ENCODE measurements at regions not wholly inside any gene's neighbourhood (a gene's known extent, or its start where the extent isn't known, plus 50 kb on each side); places are given as distances from the start of the nearest gene placed in this dataset.

DNA sequence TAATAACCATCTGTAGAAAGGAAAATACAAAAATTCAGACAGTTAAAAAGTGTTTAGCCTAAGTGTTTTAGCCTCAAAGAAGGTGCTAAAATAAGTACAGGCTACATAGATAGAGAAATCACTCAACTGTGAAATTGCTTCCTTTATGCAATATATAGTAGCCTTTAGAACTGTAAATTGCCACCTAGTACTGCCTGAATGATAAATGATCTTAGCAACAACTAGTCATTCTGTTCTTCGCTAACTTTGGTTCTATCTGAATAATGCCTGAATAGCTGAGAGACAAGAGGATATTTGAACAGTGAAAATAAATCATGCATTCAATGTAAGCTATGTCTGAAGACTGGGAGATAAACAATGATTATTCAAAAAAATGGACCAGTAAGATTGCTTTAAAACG lies 603.3 kb upstream of the PTCHD4 start:
- H3K4me3 ChIP-seq (ENCODE audit: low read length), result no peak overlapping the region

DNA sequence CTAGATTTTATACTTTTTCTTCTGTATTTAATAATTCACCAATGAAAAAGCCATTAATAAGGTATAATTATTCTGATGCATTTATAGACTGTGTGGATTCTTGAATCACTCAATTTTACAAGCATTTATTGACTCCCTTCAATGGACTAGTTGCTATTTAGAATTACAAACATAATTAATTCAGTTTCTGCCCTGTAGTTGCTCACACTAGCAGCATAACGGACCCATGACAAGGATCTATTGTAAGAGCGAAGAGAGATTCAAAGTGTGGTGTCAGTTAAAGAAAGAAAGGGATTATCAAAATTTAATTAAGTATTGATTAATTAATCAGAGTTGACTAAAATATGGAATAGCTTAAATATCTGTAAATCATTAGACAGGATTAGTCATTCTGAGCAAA lies 602.6 kb upstream of the PTCHD4 start:
- H3K4me3 ChIP-seq (ENCODE audit: low read length), result no peak overlapping the region
- no peaks in the 10 kb centered on the region for H3K36me3 ChIP-seq (ENCODE audit: control insufficient read depth, insufficient read depth, low read length)
- no peak overlapping the region for H3K9ac ChIP-seq (ENCODE audit: low read length)
- H3K27me3 ChIP-seq (ENCODE audit: control insufficient read depth, insufficient read depth, low read length), result no peaks in the 10 kb centered on the region
- H3K27ac ChIP-seq (ENCODE audit: low read depth, low read length), result no peak overlapping the region
- no peaks in the 10 kb centered on the region for H3K4me1 ChIP-seq (ENCODE audit: control insufficient read depth, insufficient read depth, low read length)

More for the DNA sequence above, 603.3 kb upstream of the PTCHD4 start:
- no peaks in the 10 kb centered on the region for H3K27me3 ChIP-seq (ENCODE audit: control insufficient read depth, insufficient read depth, low read length)
- H3K27ac ChIP-seq (ENCODE audit: low read depth, low read length), result no peak overlapping the region
- no peaks in the 10 kb centered on the region for H3K4me1 ChIP-seq (ENCODE audit: control insufficient read depth, insufficient read depth, low read length)
- H3K36me3 ChIP-seq (ENCODE audit: control insufficient read depth, insufficient read depth, low read length), result no peaks in the 10 kb centered on the region
- H3K9ac ChIP-seq (ENCODE audit: low read length), result no peak overlapping the region

GRCh38 chr6:48706310-48706709 lies 595.3 kb upstream of the PTCHD4 start:
- Histone ChIP-seq H3K27me3 (ENCODE audit: control insufficient read depth, insufficient read depth, low read length) (no peaks in the 10 kb centered on the region), H3K9ac (ENCODE audit: low read length) (no peak overlapping the region), H3K36me3 (ENCODE audit: control insufficient read depth, insufficient read depth, low read length) (no peaks in the 10 kb centered on the region), H3K27ac (ENCODE audit: low read depth, low read length) (no peak overlapping the region), H3K4me1 (ENCODE audit: control insufficient read depth, insufficient read depth, low read length) (no peaks in the 10 kb centered on the region), H3K4me3 (ENCODE audit: low read length) (no peak overlapping the region)

- no peaks in the 10 kb centered on the region for H3K36me3 ChIP-seq (ENCODE audit: control insufficient read depth, insufficient read depth, low read length)
- H3K4me1 ChIP-seq (ENCODE audit: control insufficient read depth, insufficient read depth, low read length), result no peaks in the 10 kb centered on the region
- no peak overlapping the region for H3K4me3 ChIP-seq (ENCODE audit: low read length)
- no peaks in the 10 kb centered on the region for H3K27me3 ChIP-seq (ENCODE audit: control insufficient read depth, insufficient read depth, low read length)
- no peak overlapping the region for H3K9ac ChIP-seq (ENCODE audit: low read length)
- no peak overlapping the region for H3K27ac ChIP-seq (ENCODE audit: low read depth, low read length)
These were observed 590.6 kb upstream of the PTCHD4 start for GRCh38 chr6:48701572-48701971.

DNA sequence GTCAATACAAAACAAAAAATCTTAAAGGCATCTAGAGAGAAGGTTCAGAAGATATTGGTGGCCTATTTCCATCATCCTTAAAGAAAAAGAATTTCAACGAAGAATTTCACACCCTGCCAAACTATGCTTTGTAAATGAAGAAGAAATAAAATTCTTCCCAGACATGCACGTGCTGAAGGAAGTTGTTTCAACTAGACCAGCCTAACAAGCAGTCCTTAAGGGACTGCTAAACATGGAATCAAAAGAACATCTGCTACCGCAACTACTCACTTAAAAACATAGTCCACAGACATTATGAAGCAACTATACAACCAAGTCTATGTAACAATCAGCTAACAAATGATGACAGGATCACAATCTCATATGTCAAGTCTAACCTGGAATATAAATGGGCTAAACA lies 584.9 kb upstream of the PTCHD4 start:
- Histone ChIP-seq H3K27ac (ENCODE audit: low read depth, low read length) (no peak overlapping the region), H3K36me3 (ENCODE audit: control insufficient read depth, insufficient read depth, low read length) (no peaks in the 10 kb centered on the region), H3K9ac (ENCODE audit: low read length) (no peak overlapping the region), H3K4me1 (ENCODE audit: control insufficient read depth, insufficient read depth, low read length) (no peaks in the 10 kb centered on the region), H3K27me3 (ENCODE audit: control insufficient read depth, insufficient read depth, low read length) (no peaks in the 10 kb centered on the region), H3K4me3 (ENCODE audit: low read length) (no peak overlapping the region)

- no peak overlapping the region for H3K4me3 ChIP-seq (ENCODE audit: low read length)
- H3K36me3 ChIP-seq (ENCODE audit: control insufficient read depth, insufficient read depth, low read length), result no peaks in the 10 kb centered on the region
- no peak overlapping the region for H3K27ac ChIP-seq (ENCODE audit: low read depth, low read length)
- H3K4me1 ChIP-seq (ENCODE audit: control insufficient read depth, insufficient read depth, low read length), result no peaks in the 10 kb centered on the region
- H3K9ac ChIP-seq (ENCODE audit: low read length), result no peak overlapping the region
- H3K27me3 ChIP-seq (ENCODE audit: control insufficient read depth, insufficient read depth, low read length), result no peaks in the 10 kb centered on the region
These were observed 580.4 kb upstream of the PTCHD4 start for GRCh38 chr6:48691420-48691819.

- H3K4me3 ChIP-seq (ENCODE audit: low read length), result no peak overlapping the region
- no peak overlapping the region for H3K27ac ChIP-seq (ENCODE audit: low read depth, low read length)
- H3K4me1 ChIP-seq (ENCODE audit: control insufficient read depth, insufficient read depth, low read length), result no peaks in the 10 kb centered on the region
- no peaks in the 10 kb centered on the region for H3K27me3 ChIP-seq (ENCODE audit: control insufficient read depth, insufficient read depth, low read length)
- H3K9ac ChIP-seq (ENCODE audit: low read length), result no peak overlapping the region
- no peaks in the 10 kb centered on the region for H3K36me3 ChIP-seq (ENCODE audit: control insufficient read depth, insufficient read depth, low read length)
These were observed 578.5 kb upstream of the PTCHD4 start for GRCh38 chr6:48689498-48689897.

GRCh38 chr6:48678390-48678789 lies 567.4 kb upstream of the PTCHD4 start:
- H3K27ac ChIP-seq (ENCODE audit: low read depth, low read length), result no peak overlapping the region
- no peaks in the 10 kb centered on the region for H3K36me3 ChIP-seq (ENCODE audit: control insufficient read depth, insufficient read depth, low read length)
- no peak overlapping the region for H3K9ac ChIP-seq (ENCODE audit: low read length)
- no peak overlapping the region for H3K4me3 ChIP-seq (ENCODE audit: low read length)
- H3K4me1 ChIP-seq (ENCODE audit: control insufficient read depth, insufficient read depth, low read length), result no peaks in the 10 kb centered on the region
- no peaks in the 10 kb centered on the region for H3K27me3 ChIP-seq (ENCODE audit: control insufficient read depth, insufficient read depth, low read length)

DNA sequence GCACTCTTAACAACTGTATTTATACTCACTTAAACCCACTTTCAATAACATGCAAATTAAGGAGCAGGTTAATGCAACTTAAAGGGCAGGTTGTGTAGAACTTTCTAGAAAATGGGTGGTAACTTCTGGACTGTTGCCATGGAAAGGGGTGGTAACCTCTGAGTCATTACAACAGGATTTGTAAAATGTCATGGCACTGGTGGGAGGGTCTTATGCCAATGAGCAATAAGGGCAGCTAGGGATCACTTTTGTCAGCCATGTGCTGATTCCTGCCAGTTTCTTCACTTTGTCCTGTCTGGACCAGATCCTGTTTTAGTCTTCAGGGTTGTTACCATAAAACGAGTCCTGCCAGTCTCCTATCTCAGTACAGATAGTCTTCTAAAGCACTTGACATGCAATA lies 560.5 kb upstream of the PTCHD4 start:
- H3K4me1 ChIP-seq (ENCODE audit: control insufficient read depth, insufficient read depth, low read length), result no peaks in the 10 kb centered on the region
- H3K27ac ChIP-seq (ENCODE audit: low read depth, low read length), result no peak overlapping the region
- H3K27me3 ChIP-seq (ENCODE audit: control insufficient read depth, insufficient read depth, low read length), result no peaks in the 10 kb centered on the region
- no peak overlapping the region for H3K9ac ChIP-seq (ENCODE audit: low read length)
- no peaks in the 10 kb centered on the region for H3K36me3 ChIP-seq (ENCODE audit: control insufficient read depth, insufficient read depth, low read length)
- no peak overlapping the region for H3K4me3 ChIP-seq (ENCODE audit: low read length)

DNA sequence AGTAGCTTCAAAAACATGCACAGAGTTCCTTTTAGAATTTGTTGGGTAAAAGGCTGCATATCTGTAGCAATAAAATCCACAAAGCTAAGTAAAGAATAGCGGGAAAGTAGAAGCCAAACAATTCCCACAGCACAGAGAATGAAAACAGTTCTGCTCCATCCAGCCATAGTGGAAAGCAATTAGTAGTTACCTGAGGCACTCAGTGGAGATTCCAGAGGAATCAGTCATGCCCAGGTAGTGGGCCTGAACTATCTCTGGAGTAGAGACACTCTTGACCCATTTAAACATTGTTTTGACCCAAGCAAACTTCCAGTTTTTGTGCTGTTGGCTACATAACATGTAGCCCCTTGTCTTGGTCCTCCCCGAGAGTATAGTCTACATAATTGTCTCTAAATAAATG lies 559.5 kb upstream of the PTCHD4 start:
- H3K4me1 ChIP-seq (ENCODE audit: control insufficient read depth, insufficient read depth, low read length), result no peaks in the 10 kb centered on the region
- no peak overlapping the region for H3K27ac ChIP-seq (ENCODE audit: low read depth, low read length)
- no peaks in the 10 kb centered on the region for H3K27me3 ChIP-seq (ENCODE audit: control insufficient read depth, insufficient read depth, low read length)
- H3K36me3 ChIP-seq (ENCODE audit: control insufficient read depth, insufficient read depth, low read length), result no peaks in the 10 kb centered on the region
- no peak overlapping the region for H3K9ac ChIP-seq (ENCODE audit: low read length)
- H3K4me3 ChIP-seq (ENCODE audit: low read length), result no peak overlapping the region

GRCh38 chr6:48667797-48668196 lies 556.8 kb upstream of the PTCHD4 start:
- Histone ChIP-seq H3K9ac (ENCODE audit: low read length) (no peak overlapping the region), H3K36me3 (ENCODE audit: control insufficient read depth, insufficient read depth, low read length) (no peaks in the 10 kb centered on the region), H3K4me1 (ENCODE audit: control insufficient read depth, insufficient read depth, low read length) (no peaks in the 10 kb centered on the region), H3K4me3 (ENCODE audit: low read length) (no peak overlapping the region), H3K27ac (ENCODE audit: low read depth, low read length) (no peak overlapping the region), H3K27me3 (ENCODE audit: control insufficient read depth, insufficient read depth, low read length) (no peaks in the 10 kb centered on the region)

GRCh38 chr6:48664826-48665225 lies 553.8 kb upstream of the PTCHD4 start:
- no peaks in the 10 kb centered on the region for H3K4me1 ChIP-seq (ENCODE audit: control insufficient read depth, insufficient read depth, low read length)
- no peak overlapping the region for H3K27ac ChIP-seq (ENCODE audit: low read depth, low read length)
- no peak overlapping the region for H3K4me3 ChIP-seq (ENCODE audit: low read length)
- H3K9ac ChIP-seq (ENCODE audit: low read length), result no peak overlapping the region
- no peaks in the 10 kb centered on the region for H3K27me3 ChIP-seq (ENCODE audit: control insufficient read depth, insufficient read depth, low read length)
- no peaks in the 10 kb centered on the region for H3K36me3 ChIP-seq (ENCODE audit: control insufficient read depth, insufficient read depth, low read length)

DNA sequence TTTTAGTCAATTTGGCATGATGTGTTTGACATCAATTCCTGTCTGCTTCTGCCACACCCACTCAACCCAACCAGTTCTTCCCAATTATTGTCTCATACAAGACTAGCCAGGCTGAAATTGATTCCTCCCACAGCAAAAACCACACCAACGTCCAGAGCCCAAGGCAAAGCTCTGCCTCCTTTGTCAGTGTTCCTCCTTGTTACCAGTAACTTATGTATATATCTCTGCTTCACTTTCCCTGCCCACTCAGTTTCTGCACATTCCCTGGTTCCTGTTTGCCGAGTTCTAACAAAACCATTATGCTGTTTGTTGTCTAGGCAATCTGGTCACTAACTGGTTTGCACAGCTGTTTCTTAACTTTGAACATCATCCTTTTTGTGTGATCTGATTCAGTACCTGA lies 547.9 kb upstream of the PTCHD4 start:
- no peak overlapping the region for H3K9ac ChIP-seq (ENCODE audit: low read length)
- no peaks in the 10 kb centered on the region for H3K27me3 ChIP-seq (ENCODE audit: control insufficient read depth, insufficient read depth, low read length)
- no peaks in the 10 kb centered on the region for H3K4me1 ChIP-seq (ENCODE audit: control insufficient read depth, insufficient read depth, low read length)
- H3K27ac ChIP-seq (ENCODE audit: low read depth, low read length), result no peak overlapping the region
- no peak overlapping the region for H3K4me3 ChIP-seq (ENCODE audit: low read length)
- no peaks in the 10 kb centered on the region for H3K36me3 ChIP-seq (ENCODE audit: control insufficient read depth, insufficient read depth, low read length)

DNA sequence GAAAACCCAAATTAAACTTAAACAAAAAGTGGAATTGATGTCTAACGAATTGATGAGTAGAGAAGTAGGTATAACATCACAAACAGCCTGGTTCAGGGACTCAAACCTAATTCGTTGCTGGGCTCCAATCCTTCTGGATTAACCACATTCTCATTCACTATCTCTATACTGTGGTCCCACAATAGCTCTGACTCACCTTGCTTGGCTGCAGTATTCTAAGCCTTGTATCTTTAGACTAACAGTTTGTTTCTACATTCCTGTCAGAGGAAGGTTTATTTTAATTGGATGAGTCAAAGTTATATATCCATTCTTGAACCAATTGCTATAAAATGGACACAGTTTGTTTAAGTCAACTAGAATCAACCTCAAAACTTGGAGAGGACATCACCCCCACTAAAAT lies 530.5 kb upstream of the PTCHD4 start:
- Histone ChIP-seq H3K27ac (ENCODE audit: low read depth, low read length) (no peak overlapping the region), H3K4me3 (ENCODE audit: low read length) (no peak overlapping the region), H3K27me3 (ENCODE audit: control insufficient read depth, insufficient read depth, low read length) (no peaks in the 10 kb centered on the region), H3K36me3 (ENCODE audit: control insufficient read depth, insufficient read depth, low read length) (no peaks in the 10 kb centered on the region), H3K4me1 (ENCODE audit: control insufficient read depth, insufficient read depth, low read length) (no peaks in the 10 kb centered on the region), H3K9ac (ENCODE audit: low read length) (no peak overlapping the region)

All from rectal smooth muscle tissue (tissue), 1 donor.